ENCODE measurements at regions not wholly inside any gene's neighbourhood (a gene's known extent, or its start where the extent isn't known, plus 50 kb on each side); places are given as distances from the start of the nearest gene placed in this dataset.
"Not testable (repeated sequence)": the region's sequence is repeated elsewhere in the genome, so short reads cannot be mapped to it uniquely, and the experiment has no call there.

GRCh38 chr3:5699811-5700210 is 512.3 kb downstream of the EDEM1 start:
- H3K27ac ChIP-seq: no peak overlapping the region
- H3K36me3 ChIP-seq: no peaks in the 10 kb centered on the region
- H3K9me3 ChIP-seq: no peaks in the 10 kb centered on the region
- WGBS, 5 donors: 87 to 93% (median 91%) methylated on average over 2 of the region's 2 CpGs
- H3K4me1 ChIP-seq: no peaks in the 10 kb centered on the region
- no peak overlapping the region for H3K4me3 ChIP-seq
- TF ChIP-seq POLR2A (IDR thresholded peaks at IDR 0.05) (no peak), POLR2AphosphoS5 (IDR thresholded peaks at IDR 0.05) (no peak), CTCF (IDR thresholded peaks at IDR 0.05) (no peak), EP300 (IDR thresholded peaks at IDR 0.05) (no peak)
- intact Hi-C loops (cut with DNase I; ENCODE audit: low total_unique reads): no loop called here
- H3K27me3 ChIP-seq: no peaks in the 10 kb centered on the region
- no peak for DNase-seq

- H3K9me3 ChIP-seq; H3K4me3 ChIP-seq; H3K4me1 ChIP-seq; H3K27me3 ChIP-seq; intact Hi-C loops (cut with DNase I; ENCODE audit: low total_unique reads); H3K36me3 ChIP-seq; H3K27ac ChIP-seq: not testable (repeated sequence)
- 54 to 77% (median 66%) methylated on average over 2 of the region's 2 CpGs for WGBS, 5 donors
- DNase-seq: peak in 1 of 2 donors; percentile 16
Measured at GRCh38 chr3:5701005-5701404, 513.5 kb downstream of the EDEM1 start.

GRCh38 chr3:5707794-5708193 is 520.3 kb downstream of the EDEM1 start:
- no peak for DNase-seq
- no peaks in the 10 kb centered on the region for H3K27me3 ChIP-seq
- H3K9me3 ChIP-seq: no peaks in the 10 kb centered on the region
- no peaks in the 10 kb centered on the region for H3K4me1 ChIP-seq
- intact Hi-C loops (cut with DNase I; ENCODE audit: low total_unique reads): no loop called here
- 27 to 68% (median 43%) methylated on average over 2 of the region's 2 CpGs for WGBS, 5 donors
- no peak for TF ChIP-seq CTCF (IDR thresholded peaks at IDR 0.05)
- no peak overlapping the region for H3K27ac ChIP-seq
- no peak overlapping the region for H3K4me3 ChIP-seq
- no peaks in the 10 kb centered on the region for H3K36me3 ChIP-seq

- Histone ChIP-seq H3K27ac (no peak overlapping the region), H3K4me3 (no peak overlapping the region), H3K36me3 (no peaks in the 10 kb centered on the region), H3K27me3 (no peaks in the 10 kb centered on the region), H3K4me1 (no peaks in the 10 kb centered on the region), H3K9me3 (no peaks in the 10 kb centered on the region)
- TF ChIP-seq EP300 (IDR thresholded peaks at IDR 0.05): no peak
- TF ChIP-seq POLR2A (IDR thresholded peaks at IDR 0.05): no peak
- TF ChIP-seq POLR2AphosphoS5 (IDR thresholded peaks at IDR 0.05): no peak
- no peak for TF ChIP-seq CTCF (IDR thresholded peaks at IDR 0.05)
- intact Hi-C loops (cut with DNase I; ENCODE audit: low total_unique reads): no loop called here
- 58 to 69% (median 63%) methylated on average over 2 of the region's 2 CpGs for WGBS, 5 donors
- no peak for DNase-seq
Measured at GRCh38 chr3:5709714-5710113, 522.2 kb downstream of the EDEM1 start.

- no peaks in the 10 kb centered on the region for H3K27me3 ChIP-seq
- no peak for DNase-seq
- H3K36me3 ChIP-seq: no peaks in the 10 kb centered on the region
- 49 to 61% (median 55%) methylated on average over 3 of the region's 3 CpGs for WGBS, 5 donors
- TF ChIP-seq EP300 (IDR thresholded peaks at IDR 0.05) (no peak), CTCF (IDR thresholded peaks at IDR 0.05) (no peak), POLR2A (IDR thresholded peaks at IDR 0.05) (no peak), POLR2AphosphoS5 (IDR thresholded peaks at IDR 0.05) (no peak)
- no peak overlapping the region for H3K4me3 ChIP-seq
- no peak overlapping the region for H3K27ac ChIP-seq
- intact Hi-C loops (cut with DNase I; ENCODE audit: low total_unique reads): no loop called here
- H3K9me3 ChIP-seq: no peaks in the 10 kb centered on the region
- H3K4me1 ChIP-seq: no peaks in the 10 kb centered on the region
Measured at GRCh38 chr3:5710718-5711117, 523.2 kb downstream of the EDEM1 start.

All from stomach (tissue), 8 donors.